Adrenal gland (tissue), 9 donors: ENCODE measurements at regions not wholly inside any gene's neighbourhood (a gene's known extent, or its start where the extent isn't known, plus 50 kb on each side); places are given as distances from the start of the nearest gene placed in this dataset.

Experiments
- DNase-seq, 7 donors: peaks; one replicate each; pipeline ENCODE4 v3.0.0-alpha.2; 2019 to 2020
- H3K27ac ChIP-seq, 5 donors: fragments of 200-600 bp; sonication (generic) in 4 of 5; 1 replicate in 3 of 5; 2 replicates in 2 of 5; pipeline versions ENCODE4 v1.5.1 to v1.8.0; 2016 to 2020; ENCODE audit warnings: mild to moderate bottlenecking in 1 of 5
- H3K27me3 ChIP-seq: fragments of 200-600 bp; 2 replicates; pipeline ENCODE4 v1.8.0; 2021
- H3K36me3 ChIP-seq, 2 donors: fragments of 200-600 bp; replicated peaks in 1 of 2; 1 replicate in 1 of 2; 2 replicates in 1 of 2; pipeline versions ENCODE4 v1.5.1 to v1.8.0; 2018 to 2022
- H3K4me1 ChIP-seq, 2 donors: fragments of 200-600 bp; replicated peaks in 1 of 2; 1 replicate in 1 of 2; 2 replicates in 1 of 2; pipeline versions ENCODE4 v1.5.1 to v1.8.0; 2018 to 2021
- H3K4me3 ChIP-seq, 4 donors: fragments of 200-600 bp; sonication (generic) in 3 of 4; one replicate each; pipeline ENCODE4 v1.5.1; 2016 to 2018
- H3K9me3 ChIP-seq, 3 donors: fragments of 200-600 bp; sonication (generic) in 1 of 3; replicated peaks in 1 of 3; 1 replicate in 2 of 3; 2 replicates in 1 of 3; pipeline versions ENCODE4 v1.5.1 to v1.8.0; 2016 to 2021
- POLR2A ChIP-seq, 2 donors: fragments of 450-650 bp; IDR thresholded peaks; one replicate each; pipeline ENCODE4 v1.6.1; 2017; ENCODE audit warnings: antibody characterized with exemption in 2 of 2, mild to moderate bottlenecking in 2 of 2, moderate library complexity in 1 of 2
- WGBS, 4 donors: extraction: QIAGEN DNeasy Blood & Tissue Kit in 2 of 4; methylation state at CpG; one replicate each; pipeline versions ENCODE4 v1.1.5 to v1.1.7; 2013 to 2017; 5-methylcytosine and 5-hydroxymethylcytosine counted together
- intact Hi-C, 2 donors: fragments of 100-400 bp; cut with DNase I; formaldehyde crosslinking; loops; one replicate each; pipeline versions ENCODE4 v1.14.1 to v1.15.0; 2022 to 2023
- TF ChIP-seq, protein P1 (sequence below), 6 experiments: fragments of 450-650 bp in 4 of 6; fragments of 200-600 bp in 2 of 6; sonication (generic) in 1 of 6; IDR thresholded peaks; 1 replicate in 5 of 6; 2 replicates in 1 of 6; pipeline versions ENCODE4 v1.5.1 to v1.8.0; 2016 to 2021; ENCODE audit warnings: antibody characterized with exemption in 6 of 6, mild to moderate bottlenecking in 2 of 6, moderate library complexity in 1 of 6
- donor health status: healthy with polysubstance abuse.
- donor health status: Bipolar disorder and iron deficiency.
- donor health status: DM: yes; HTN: yes; CAD: no.
- donor health status: DM: no; HTN: no; CAD: no.
- donor health status: DM: no; HTN: no; CAD: no.

DNA sequence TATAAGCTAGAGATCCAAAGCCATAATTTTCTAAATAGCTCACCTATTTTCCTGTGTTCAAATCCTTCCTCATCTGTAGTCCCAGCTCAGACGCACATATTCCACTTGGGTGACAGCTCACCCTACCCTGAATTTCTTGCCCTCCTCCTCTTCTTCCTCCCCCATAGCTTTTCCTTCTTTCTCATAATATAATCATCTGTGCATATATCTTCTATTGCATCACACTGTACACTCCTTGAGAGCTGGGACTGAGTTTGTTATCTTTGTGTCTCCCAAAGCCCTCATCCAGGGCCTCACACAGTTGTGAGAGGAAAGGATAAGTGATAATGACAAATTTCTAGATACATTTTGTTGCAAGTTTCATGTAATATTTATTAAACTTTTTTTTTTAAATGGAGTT is 55.9 kb upstream of the RTN4 start:
- no peaks in the 10 kb centered on the region for H3K36me3 ChIP-seq
- H3K27ac ChIP-seq, result no peak overlapping the region
- H3K4me1 ChIP-seq, result peaks cover 16 to 33% of the 10 kb centered on the region in 2 donors
- 89 to 97% (median 96%) methylated on average over 1 of the region's 1 CpG for WGBS, 4 donors
- DNase-seq, result no peak
- intact Hi-C loops, result no loop called here
- no peaks in the 10 kb centered on the region for H3K9me3 ChIP-seq
- TF ChIP-seq, protein P1, sequence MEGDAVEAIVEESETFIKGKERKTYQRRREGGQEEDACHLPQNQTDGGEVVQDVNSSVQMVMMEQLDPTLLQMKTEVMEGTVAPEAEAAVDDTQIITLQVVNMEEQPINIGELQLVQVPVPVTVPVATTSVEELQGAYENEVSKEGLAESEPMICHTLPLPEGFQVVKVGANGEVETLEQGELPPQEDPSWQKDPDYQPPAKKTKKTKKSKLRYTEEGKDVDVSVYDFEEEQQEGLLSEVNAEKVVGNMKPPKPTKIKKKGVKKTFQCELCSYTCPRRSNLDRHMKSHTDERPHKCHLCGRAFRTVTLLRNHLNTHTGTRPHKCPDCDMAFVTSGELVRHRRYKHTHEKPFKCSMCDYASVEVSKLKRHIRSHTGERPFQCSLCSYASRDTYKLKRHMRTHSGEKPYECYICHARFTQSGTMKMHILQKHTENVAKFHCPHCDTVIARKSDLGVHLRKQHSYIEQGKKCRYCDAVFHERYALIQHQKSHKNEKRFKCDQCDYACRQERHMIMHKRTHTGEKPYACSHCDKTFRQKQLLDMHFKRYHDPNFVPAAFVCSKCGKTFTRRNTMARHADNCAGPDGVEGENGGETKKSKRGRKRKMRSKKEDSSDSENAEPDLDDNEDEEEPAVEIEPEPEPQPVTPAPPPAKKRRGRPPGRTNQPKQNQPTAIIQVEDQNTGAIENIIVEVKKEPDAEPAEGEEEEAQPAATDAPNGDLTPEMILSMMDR (IDR thresholded peaks at IDR 0.05), result no peak
- TF ChIP-seq POLR2A (IDR thresholded peaks at IDR 0.05), result no peak
- H3K4me3 ChIP-seq, result no peak overlapping the region
- no peaks in the 10 kb centered on the region for H3K27me3 ChIP-seq

DNA sequence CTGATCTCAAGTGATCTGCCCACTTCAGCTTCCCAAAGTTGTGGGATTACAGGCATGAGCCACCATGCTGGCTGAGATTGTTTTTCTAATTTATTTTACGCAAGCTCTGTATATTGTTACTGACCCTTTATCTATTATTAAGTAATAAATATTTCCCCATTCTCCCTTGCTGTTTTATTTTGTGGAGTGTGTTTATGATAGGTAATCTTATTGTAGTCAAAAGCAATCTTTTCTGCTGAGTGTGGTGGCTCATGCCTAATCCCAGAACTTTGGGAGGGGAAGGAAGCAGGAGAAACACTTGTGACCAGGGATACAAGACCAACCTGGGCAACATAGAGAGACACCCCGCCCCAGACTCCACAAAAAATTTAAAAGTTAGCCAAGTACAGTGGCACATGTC is 55.2 kb upstream of the RTN4 start:
- Histone ChIP-seq H3K4me3 (no peak overlapping the region), H3K9me3 (no peaks in the 10 kb centered on the region), H3K27me3 (no peaks in the 10 kb centered on the region), H3K27ac (no peak overlapping the region), H3K4me1 (peaks cover 20 to 34% of the 10 kb centered on the region in 2 donors), H3K36me3 (no peaks in the 10 kb centered on the region)
- no peak for DNase-seq
- 83 to 96% (median 93%) methylated on average over 2 of the region's 2 CpGs for WGBS, 4 donors
- TF ChIP-seq POLR2A (IDR thresholded peaks at IDR 0.05), result no peak
- TF ChIP-seq, protein P1 (IDR thresholded peaks at IDR 0.05), result no peak
- intact Hi-C loops, result no loop called here

DNA sequence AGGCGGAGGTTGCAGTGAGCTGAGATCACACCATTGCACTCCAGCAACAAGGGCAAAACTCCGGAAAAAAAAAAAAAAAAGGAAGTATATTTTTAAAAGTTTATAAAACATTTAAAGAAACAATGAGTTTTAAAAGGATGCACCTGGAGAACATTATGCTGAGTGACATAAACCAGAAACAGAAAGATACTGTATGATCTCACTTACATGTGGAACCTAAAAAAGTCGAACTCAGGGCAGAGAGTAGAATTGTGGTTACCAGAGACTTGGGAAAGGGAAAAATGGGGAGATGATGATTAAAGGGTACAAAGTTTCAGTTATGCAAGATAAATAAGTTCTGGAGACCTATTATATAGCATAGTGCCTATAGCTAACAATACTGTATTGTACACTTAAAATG is 52.8 kb upstream of the RTN4 start:
- no peak for DNase-seq
- TF ChIP-seq, protein P1 (IDR thresholded peaks at IDR 0.05), result no peak
- no peak for TF ChIP-seq POLR2A (IDR thresholded peaks at IDR 0.05)
- no peaks in the 10 kb centered on the region for H3K27me3 ChIP-seq
- peaks cover 27 to 45% of the 10 kb centered on the region in 2 donors for H3K4me1 ChIP-seq
- intact Hi-C loops, result no loop called here
- no peaks in the 10 kb centered on the region for H3K9me3 ChIP-seq
- 61 to 73% (median 70%) methylated on average over 3 of the region's 3 CpGs for WGBS, 4 donors
- H3K4me3 ChIP-seq, result no peak overlapping the region
- H3K36me3 ChIP-seq, result no peaks in the 10 kb centered on the region
- H3K27ac ChIP-seq, result no peak overlapping the region

DNA sequence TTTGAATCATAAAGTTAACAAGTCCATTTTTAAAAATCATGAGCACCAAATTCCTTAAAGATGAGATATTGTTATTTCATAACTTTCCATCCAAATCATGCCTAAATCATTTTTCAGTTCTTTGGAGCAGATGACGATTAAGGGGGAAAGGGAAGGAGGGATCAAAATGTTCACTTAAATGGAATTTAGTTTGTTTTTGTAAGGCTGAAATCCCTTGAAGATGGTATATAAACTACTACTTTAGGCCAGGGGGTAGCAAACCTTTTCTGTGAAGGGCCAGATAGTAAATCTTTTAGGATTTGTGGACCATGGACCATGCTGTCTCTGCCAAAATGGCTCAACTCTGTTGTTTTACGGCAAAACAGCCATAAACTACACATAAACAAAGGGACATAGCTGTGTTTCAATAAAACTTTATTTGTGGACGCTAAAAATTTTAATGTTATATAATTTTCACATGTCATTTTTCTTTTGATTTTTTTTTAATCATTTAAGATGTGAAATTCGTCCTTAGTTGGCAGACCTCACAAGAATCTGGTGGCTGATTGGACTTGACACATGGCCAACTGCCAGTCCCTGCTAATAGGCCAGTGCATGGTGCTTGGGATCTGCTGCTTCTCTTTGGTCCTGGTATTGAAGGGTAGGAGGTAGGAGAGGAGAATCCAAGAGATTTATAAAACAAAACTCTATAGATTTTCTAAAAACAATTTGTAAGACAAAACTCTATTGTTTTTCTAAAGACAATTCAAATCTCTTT is 52.0 kb upstream of the RTN4 start:
- no peaks in the 10 kb centered on the region for H3K36me3 ChIP-seq
- TF ChIP-seq, protein P1 (IDR thresholded peaks at IDR 0.05), result no peak
- TF ChIP-seq POLR2A (IDR thresholded peaks at IDR 0.05), result no peak
- DNase-seq, result no peak
- no peaks in the 10 kb centered on the region for H3K27me3 ChIP-seq
- H3K27ac ChIP-seq, result peak overlapping the region; percentile 24 to 88 (median 42)
- WGBS, 4 donors, result 60 to 71% (median 65%) methylated on average over 4 of the region's 4 CpGs
- no peak overlapping the region for H3K4me3 ChIP-seq
- H3K4me1 ChIP-seq, result peaks cover 36 to 53% of the 10 kb centered on the region in 2 donors
- no peaks in the 10 kb centered on the region for H3K9me3 ChIP-seq
- intact Hi-C loops, result no loop called here
